ENCODE measurements at regions not wholly inside any gene's neighbourhood (a gene's known extent, or its start where the extent isn't known, plus 50 kb on each side); places are given as distances from the start of the nearest gene placed in this dataset.

DNA sequence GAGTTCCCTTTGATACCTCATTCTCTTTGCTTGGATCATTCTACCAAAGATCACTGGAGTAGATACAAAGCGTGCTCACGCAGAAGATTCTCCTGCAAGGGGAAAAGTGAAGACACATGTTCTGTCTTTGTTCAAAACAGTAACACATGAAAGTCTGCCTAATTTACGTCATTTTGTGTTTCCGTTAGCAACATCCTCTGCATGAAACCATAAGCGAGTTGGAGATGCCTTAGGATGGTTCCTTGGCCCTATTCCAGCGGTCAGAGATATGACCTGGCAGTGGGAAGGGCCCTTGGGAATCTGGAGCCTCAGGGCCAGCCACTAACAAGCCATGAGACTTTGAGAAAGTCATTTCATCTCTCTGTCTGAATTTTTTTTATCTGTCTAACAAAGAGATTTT lies 180.9 kb upstream of the TWIST2 start:
- TF ChIP-seq CTCF (IDR thresholded peaks at IDR 0.05; ENCODE audit: low read length): no peak
- no peak for TF ChIP-seq EZH2 (optimal IDR thresholded peaks at IDR 0.05; ENCODE audit: low read depth, low read length)
- no peak for TF ChIP-seq EZH2phosphoT487 (IDR thresholded peaks at IDR 0.05; ENCODE audit: low read length)
